ENCODE measurements at regions not wholly inside any gene's neighbourhood (a gene's known extent, or its start where the extent isn't known, plus 50 kb on each side); places are given as distances from the start of the nearest gene placed in this dataset.

DNA sequence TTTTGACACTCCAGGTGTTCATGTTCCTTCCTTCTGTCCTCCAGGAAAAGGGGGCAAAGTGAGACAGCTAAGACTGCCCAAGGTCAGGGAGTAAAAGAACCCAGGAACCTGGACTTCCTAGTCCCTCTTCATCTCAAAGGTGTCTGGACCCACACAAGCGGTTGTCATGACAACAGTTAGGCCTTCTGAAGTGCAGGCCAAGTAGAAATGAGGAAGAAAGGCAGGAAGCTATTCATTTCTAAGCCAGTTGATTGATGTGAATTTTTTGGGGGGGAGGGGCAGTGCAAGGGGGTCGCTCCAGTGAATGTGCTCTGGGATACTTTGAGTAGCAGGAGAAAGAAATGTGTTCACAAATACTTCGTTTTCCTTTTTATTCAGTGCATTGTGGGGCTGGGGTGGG is 114.3 kb downstream of the NAV1 start:
- DNase-seq (ENCODE audit: low read depth, low spot score) (no peak), ATAC-seq (no peak), FAIRE-seq (no peak)
- Histone ChIP-seq H3K27ac (ENCODE audit: control insufficient read depth, insufficient read depth) (no peak overlapping the region), H3K9me3 (replicated peaks; ENCODE audit: control insufficient read depth, insufficient read depth, low read length) (no peaks in the 10 kb centered on the region), H4K20me1 (ENCODE audit: control insufficient read depth, insufficient read depth) (no peaks in the 10 kb centered on the region; the same call in 1 of the 2 replicates), H3K4me2 (ENCODE audit: control insufficient read depth, insufficient read depth) (no peak overlapping the region), H3K4me3 (no peak overlapping the region), H3K27me3 (replicated peaks in 1 of 2; ENCODE audit: control insufficient read depth in 2 of 2, insufficient read depth in 2 of 2, low read length in 1 of 2) (peaks cover 6 to 19% of the 10 kb centered on the region in 2 experiments; a peak in 3 of 4 replicates), H3K4me1 (ENCODE audit: control insufficient read depth, insufficient read depth, low read length) (no peaks in the 10 kb centered on the region), H3K36me3 (ENCODE audit: control insufficient read depth in 2 of 2, insufficient read depth in 2 of 2, low read length in 1 of 2) (no peaks in the 10 kb centered on the region), H2AFZ (ENCODE audit: control insufficient read depth, low read depth, low read length) (no peak overlapping the region), H3K9ac (ENCODE audit: control insufficient read depth, insufficient read depth, low read length) (no peak overlapping the region), H3K79me2 (ENCODE audit: control insufficient read depth, insufficient read depth, low read length) (no peaks in the 10 kb centered on the region)
- in situ Hi-C loops (cut with MboI) (no loop called here), intact Hi-C loops (cut with micrococcal nuclease; ENCODE audit: unreplicated experiment) (no loop called here)
- ChIA-PET RAD21 (ENCODE audit: unreplicated experiment) (no interaction called here), SMC1A (ENCODE audit: uncharacterized antibody, unreplicated experiment) (no interaction called here), POLR2A (no interaction called here), CTCF (no interaction called here)
- TF ChIP-seq, protein P1, sequence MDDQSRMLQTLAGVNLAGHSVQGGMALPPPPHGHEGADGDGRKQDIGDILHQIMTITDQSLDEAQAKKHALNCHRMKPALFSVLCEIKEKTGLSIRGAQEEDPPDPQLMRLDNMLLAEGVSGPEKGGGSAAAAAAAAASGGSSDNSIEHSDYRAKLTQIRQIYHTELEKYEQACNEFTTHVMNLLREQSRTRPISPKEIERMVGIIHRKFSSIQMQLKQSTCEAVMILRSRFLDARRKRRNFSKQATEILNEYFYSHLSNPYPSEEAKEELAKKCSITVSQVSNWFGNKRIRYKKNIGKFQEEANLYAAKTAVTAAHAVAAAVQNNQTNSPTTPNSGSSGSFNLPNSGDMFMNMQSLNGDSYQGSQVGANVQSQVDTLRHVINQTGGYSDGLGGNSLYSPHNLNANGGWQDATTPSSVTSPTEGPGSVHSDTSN (IDR thresholded peaks at IDR 0.05; ENCODE audit: insufficient replicate concordance, low read depth, low read length): no peak
- TF ChIP-seq, protein P2, sequence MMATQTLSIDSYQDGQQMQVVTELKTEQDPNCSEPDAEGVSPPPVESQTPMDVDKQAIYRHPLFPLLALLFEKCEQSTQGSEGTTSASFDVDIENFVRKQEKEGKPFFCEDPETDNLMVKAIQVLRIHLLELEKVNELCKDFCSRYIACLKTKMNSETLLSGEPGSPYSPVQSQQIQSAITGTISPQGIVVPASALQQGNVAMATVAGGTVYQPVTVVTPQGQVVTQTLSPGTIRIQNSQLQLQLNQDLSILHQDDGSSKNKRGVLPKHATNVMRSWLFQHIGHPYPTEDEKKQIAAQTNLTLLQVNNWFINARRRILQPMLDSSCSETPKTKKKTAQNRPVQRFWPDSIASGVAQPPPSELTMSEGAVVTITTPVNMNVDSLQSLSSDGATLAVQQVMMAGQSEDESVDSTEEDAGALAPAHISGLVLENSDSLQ (IDR thresholded peaks at IDR 0.05): 0 out of 2 replicates have a peak, but pooled peaks have one; percentile 10
- peak; percentile 93 for TF ChIP-seq BMI1 (IDR thresholded peaks at IDR 0.05; ENCODE audit: borderline replicate concordance)
- no peak for TF ChIP-seq RUNX3 (IDR thresholded peaks at IDR 0.05; ENCODE audit: low read length)
- BruUV-seq (replicated peaks): no TSS peak
- 0% methylated on average over 3 of the region's 3 CpGs for WGBS (ENCODE audit: insufficient coverage, insufficient replicate concordance, low lambda C conversion rate, missing lambda C conversion rate)

DNA sequence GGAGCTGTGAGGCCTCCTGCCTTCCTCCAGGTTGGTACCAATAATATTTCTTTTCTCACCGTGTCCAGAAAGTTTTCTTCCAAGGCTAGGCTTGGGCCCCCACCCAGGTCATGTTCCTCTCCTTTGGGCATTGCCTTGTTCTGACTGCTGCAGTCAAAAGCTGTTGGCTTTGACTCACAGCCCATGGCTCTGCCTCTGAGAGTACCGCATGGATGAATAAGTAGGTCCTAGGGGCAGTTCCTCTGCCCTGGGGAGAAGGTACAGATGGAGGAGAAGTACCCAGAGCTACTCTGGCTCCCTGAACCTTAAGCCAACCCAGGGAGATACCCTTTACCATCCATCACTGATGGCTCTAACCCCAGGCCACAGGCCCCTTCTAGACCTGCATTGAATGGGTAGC is 115.0 kb downstream of the NAV1 start:
- ChIA-PET SMC1A (ENCODE audit: uncharacterized antibody, unreplicated experiment) (interaction anchor here (0.5 kb wide), 1 partner anchor 260 kb away, joined by 3 read pairs; no protein-coding TSS in a partner anchor), POLR2A (no interaction called here), CTCF (no interaction called here), RAD21 (ENCODE audit: unreplicated experiment) (no interaction called here)
- Histone ChIP-seq H2AFZ (ENCODE audit: control insufficient read depth, low read depth, low read length) (no peak overlapping the region), H3K4me2 (ENCODE audit: control insufficient read depth, insufficient read depth) (no peak overlapping the region), H3K27me3 (replicated peaks in 1 of 2; ENCODE audit: control insufficient read depth in 2 of 2, insufficient read depth in 2 of 2, low read length in 1 of 2) (peaks cover 6 to 19% of the 10 kb centered on the region in 2 experiments; a peak in 3 of 4 replicates), H4K20me1 (ENCODE audit: control insufficient read depth, insufficient read depth) (no peaks in the 10 kb centered on the region; the same call in 1 of the 2 replicates), H3K79me2 (ENCODE audit: control insufficient read depth, insufficient read depth, low read length) (no peaks in the 10 kb centered on the region), H3K9me3 (replicated peaks; ENCODE audit: control insufficient read depth, insufficient read depth, low read length) (no peaks in the 10 kb centered on the region), H3K27ac (ENCODE audit: control insufficient read depth, insufficient read depth) (no peak overlapping the region), H3K4me1 (ENCODE audit: control insufficient read depth, insufficient read depth, low read length) (no peaks in the 10 kb centered on the region), H3K9ac (ENCODE audit: control insufficient read depth, insufficient read depth, low read length) (no peak overlapping the region), H3K4me3 (no peak overlapping the region), H3K36me3 (ENCODE audit: control insufficient read depth in 2 of 2, insufficient read depth in 2 of 2, low read length in 1 of 2) (no peaks in the 10 kb centered on the region)
- DNase-seq (ENCODE audit: low read depth, low spot score) (no peak), FAIRE-seq (no peak), ATAC-seq (no peak)
- no peak for TF ChIP-seq SMARCA5 (IDR thresholded peaks at IDR 0.05)
- TF ChIP-seq, protein P3, sequence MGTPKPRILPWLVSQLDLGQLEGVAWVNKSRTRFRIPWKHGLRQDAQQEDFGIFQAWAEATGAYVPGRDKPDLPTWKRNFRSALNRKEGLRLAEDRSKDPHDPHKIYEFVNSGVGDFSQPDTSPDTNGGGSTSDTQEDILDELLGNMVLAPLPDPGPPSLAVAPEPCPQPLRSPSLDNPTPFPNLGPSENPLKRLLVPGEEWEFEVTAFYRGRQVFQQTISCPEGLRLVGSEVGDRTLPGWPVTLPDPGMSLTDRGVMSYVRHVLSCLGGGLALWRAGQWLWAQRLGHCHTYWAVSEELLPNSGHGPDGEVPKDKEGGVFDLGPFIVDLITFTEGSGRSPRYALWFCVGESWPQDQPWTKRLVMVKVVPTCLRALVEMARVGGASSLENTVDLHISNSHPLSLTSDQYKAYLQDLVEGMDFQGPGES (IDR thresholded peaks at IDR 0.05): no peak
- TF ChIP-seq, protein P4, sequence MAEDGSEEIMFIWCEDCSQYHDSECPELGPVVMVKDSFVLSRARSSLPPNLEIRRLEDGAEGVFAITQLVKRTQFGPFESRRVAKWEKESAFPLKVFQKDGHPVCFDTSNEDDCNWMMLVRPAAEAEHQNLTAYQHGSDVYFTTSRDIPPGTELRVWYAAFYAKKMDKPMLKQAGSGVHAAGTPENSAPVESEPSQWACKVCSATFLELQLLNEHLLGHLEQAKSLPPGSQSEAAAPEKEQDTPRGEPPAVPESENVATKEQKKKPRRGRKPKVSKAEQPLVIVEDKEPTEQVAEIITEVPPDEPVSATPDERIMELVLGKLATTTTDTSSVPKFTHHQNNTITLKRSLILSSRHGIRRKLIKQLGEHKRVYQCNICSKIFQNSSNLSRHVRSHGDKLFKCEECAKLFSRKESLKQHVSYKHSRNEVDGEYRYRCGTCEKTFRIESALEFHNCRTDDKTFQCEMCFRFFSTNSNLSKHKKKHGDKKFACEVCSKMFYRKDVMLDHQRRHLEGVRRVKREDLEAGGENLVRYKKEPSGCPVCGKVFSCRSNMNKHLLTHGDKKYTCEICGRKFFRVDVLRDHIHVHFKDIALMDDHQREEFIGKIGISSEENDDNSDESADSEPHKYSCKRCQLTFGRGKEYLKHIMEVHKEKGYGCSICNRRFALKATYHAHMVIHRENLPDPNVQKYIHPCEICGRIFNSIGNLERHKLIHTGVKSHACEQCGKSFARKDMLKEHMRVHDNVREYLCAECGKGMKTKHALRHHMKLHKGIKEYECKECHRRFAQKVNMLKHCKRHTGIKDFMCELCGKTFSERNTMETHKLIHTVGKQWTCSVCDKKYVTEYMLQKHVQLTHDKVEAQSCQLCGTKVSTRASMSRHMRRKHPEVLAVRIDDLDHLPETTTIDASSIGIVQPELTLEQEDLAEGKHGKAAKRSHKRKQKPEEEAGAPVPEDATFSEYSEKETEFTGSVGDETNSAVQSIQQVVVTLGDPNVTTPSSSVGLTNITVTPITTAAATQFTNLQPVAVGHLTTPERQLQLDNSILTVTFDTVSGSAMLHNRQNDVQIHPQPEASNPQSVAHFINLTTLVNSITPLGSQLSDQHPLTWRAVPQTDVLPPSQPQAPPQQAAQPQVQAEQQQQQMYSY (CRISPR knock-in tag; IDR thresholded peaks at IDR 0.05): no peak
- TF ChIP-seq, protein P5, sequence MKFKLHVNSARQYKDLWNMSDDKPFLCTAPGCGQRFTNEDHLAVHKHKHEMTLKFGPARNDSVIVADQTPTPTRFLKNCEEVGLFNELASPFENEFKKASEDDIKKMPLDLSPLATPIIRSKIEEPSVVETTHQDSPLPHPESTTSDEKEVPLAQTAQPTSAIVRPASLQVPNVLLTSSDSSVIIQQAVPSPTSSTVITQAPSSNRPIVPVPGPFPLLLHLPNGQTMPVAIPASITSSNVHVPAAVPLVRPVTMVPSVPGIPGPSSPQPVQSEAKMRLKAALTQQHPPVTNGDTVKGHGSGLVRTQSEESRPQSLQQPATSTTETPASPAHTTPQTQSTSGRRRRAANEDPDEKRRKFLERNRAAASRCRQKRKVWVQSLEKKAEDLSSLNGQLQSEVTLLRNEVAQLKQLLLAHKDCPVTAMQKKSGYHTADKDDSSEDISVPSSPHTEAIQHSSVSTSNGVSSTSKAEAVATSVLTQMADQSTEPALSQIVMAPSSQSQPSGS (IDR thresholded peaks at IDR 0.05; ENCODE audit: low read length): no peak
- TF ChIP-seq CREB1 (IDR thresholded peaks at IDR 0.05; ENCODE audit: low read depth): no peak
- no TSS peak for BruUV-seq (replicated peaks)
- in situ Hi-C loops (cut with MboI): no loop called here
- intact Hi-C loops (cut with micrococcal nuclease; ENCODE audit: unreplicated experiment): no loop called here
- WGBS (ENCODE audit: insufficient coverage, insufficient replicate concordance, low lambda C conversion rate, missing lambda C conversion rate): 0% methylated on average over 2 of the region's 2 CpGs

All from GM12878 (cell line).